HG03520 (cell line): ENCODE measurements at regions not wholly inside any gene's neighbourhood (a gene's known extent, or its start where the extent isn't known, plus 50 kb on each side); places are given as distances from the start of the nearest gene placed in this dataset.
"Not testable (repeated sequence)": the region's sequence is repeated elsewhere in the genome, so short reads cannot be mapped to it uniquely, and the experiment has no call there.

Source experiments
- ATAC-seq: cut with Tn5 transposase; IDR thresholded peaks from one replicate; pipeline ENCODE4 v1.9.1; 2021; ENCODE audit warnings: mild to moderate bottlenecking, moderate library complexity; ENCODE audit not compliant: unreplicated experiment

DNA sequence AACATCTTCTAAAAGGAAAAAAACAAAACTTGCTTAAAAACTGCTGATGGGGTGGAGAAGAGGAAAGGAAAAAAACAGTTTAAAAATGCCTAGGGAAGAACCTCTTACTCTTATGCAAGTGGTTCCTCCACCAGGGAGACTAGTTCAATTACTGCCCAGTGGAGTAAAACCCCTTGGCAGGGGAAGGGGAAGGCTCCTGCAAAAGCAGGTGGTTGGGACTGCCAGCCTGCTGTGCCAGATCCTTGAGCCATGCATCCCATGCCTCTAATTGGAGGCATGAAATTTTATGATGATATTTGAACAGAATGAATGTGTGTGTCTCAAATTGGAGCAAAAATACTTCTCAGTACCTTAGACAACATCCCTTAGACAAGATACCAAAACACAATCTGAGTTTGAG lies 118.8 kb downstream of the FSCB start:
- no peak for ATAC-seq

DNA sequence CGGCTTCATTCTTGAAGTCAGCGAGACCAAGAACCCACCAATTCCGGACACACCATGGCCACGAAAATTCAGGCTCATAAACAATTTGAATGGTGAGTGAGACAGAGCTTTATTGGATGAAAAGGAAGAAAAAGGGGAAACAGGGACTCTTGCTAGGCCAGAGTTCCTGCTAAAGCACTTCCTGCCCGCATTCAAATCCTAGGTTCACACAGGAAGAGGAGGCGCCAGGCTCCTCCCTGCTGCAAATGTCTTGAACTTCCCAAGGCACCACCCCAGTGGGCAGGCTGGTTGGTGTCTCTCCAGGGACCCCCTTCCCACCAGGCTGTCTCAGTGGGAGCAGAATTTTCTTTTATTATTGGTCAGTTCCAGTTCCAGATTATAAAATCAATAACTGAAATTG lies 121.2 kb downstream of the FSCB start:
- ATAC-seq, result no peak

DNA sequence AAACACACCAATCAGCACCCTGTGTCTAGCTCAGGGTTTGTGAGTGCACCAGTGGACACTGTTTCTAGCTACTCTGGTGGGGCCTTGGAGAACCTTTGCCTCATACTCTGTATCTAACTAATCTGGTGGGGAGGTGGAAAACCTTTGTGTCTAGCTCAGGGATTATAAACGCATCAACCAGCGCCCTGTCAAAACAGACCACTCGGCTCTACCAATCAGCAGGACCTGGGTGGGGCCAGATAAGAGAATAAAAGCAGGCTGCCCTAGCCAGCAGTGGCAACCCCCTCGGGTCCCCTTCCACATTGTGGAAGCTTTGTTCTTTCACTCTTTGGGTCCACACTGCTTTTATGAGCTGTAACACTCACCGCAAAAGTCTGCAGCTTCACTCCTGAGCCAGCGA lies 121.8 kb downstream of the FSCB start:
- ATAC-seq, result not testable (repeated sequence)

DNA sequence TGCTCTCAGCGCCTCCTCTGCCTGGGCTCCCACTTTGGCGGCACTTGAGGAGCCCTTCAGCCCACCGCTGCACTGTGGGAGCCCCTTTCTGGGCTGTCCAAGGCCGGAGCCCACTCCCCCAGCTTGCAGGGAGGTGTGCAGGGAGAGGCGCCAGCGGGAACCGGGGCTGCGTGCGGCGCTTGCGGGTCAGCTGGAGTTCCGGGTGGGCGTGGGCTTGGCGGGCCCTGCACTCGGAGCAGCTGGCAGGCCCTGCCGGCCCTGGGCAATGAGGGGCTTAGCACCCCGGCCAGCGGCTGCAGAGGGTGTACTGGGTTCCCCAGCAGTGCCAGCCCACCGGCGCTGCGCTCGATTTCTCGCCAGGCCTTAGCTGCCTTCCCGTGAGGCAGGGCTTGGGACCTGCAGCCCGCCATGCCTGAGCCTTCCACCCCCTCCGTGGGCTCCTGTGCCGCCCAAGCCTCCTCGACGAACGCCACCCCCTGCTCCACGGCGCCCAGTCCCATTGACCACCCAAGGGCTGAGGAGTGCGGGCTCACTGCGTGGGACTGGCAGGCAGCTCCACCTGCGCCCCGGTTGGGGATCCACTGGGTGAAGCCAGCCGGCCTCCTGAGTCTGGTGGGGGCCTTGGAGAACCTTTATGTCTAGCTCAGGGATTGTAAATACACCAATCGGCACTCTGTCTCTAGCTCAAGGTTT lies 122.3 kb downstream of the FSCB start:
- ATAC-seq, result not testable (repeated sequence)

DNA sequence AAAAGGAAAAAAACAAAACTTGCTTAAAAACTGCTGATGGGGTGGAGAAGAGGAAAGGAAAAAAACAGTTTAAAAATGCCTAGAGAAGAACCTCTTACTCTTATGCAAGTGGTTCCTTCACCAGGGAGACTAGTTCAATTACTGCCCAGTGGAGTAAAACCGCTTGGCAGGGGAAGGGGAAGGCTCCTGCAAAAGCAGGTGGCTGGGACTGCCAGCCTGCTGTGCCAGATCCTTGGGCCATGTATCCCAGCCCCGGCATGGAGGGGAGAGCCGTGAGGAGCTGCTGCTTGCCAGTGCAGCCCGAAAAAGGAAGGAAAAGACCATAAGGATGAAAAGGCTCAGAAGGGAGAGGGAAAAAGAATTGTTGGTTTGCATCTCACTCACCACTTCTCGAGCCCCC lies 123.0 kb downstream of the FSCB start:
- no peak for ATAC-seq

DNA sequence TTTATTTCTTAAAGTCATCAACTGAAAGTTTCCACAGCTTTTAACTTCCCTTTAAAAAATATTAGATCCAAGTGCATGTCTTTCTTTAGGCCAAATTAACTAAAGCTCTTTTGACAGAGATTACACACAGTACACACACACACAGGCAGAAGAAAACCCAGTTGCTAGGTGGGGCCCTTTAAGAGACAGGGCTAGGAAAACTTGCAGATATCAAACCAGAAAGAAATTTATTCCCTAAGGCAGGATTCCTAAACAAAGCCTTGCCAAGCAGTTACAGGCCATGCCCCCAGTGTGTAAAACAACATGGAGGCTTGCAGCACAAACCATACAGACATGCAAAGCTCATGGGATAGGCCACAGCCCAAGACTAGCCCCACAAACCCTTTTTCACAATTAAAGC lies 123.4 kb downstream of the FSCB start:
- no peak for ATAC-seq

DNA sequence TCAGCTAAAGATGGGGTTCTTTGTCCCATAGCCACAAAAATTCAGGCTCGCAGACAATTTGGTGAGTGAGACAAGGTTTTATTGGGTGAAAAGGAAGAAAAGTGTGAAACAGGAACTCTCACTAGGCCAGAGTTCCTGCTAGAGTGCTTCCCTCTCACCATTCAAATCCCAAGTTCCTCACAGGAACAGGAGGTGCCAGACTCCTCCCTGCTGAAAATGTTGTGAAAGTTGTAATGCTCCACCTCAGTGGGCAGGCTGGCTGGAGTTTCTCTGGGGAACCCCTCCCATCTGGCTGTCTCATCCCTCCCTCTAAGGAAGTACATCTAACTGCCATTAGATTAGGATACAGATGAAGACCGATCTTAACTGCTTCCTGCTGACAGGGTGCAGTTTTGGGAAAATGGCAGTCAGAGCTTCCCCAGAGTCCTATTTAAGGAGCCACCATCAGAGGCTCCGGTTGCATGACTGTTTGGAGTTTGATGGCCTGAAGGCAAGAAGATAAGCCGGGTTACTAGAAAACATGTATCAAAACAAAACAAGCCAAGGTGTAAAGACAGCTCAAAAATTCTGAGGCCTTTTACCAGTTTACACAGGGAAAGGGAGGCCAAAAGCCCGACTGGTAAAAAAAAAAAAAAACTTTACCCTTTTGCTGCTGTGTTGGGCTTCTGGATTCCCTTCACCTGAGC lies 127.6 kb downstream of the FSCB start:
- no peak for ATAC-seq

DNA sequence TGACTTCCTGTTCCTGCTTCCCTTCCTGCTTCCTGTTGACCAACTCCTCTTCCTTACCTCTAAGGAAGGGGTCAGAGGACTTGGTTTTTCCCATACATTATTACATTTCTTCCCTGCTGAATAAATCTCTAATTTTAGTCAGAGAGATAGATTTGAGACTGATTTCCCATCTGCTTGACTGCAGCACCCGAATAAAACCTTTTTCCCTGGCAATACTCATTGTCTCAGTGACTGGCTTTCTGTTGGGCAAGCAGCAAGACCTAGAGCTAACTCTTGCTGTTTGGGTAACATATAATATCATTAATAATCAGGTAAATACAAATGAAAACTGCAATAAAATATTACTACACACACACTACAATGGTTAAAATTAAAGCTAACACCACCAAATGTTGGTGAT lies 132.2 kb downstream of the FSCB start:
- ATAC-seq, result no peak

DNA sequence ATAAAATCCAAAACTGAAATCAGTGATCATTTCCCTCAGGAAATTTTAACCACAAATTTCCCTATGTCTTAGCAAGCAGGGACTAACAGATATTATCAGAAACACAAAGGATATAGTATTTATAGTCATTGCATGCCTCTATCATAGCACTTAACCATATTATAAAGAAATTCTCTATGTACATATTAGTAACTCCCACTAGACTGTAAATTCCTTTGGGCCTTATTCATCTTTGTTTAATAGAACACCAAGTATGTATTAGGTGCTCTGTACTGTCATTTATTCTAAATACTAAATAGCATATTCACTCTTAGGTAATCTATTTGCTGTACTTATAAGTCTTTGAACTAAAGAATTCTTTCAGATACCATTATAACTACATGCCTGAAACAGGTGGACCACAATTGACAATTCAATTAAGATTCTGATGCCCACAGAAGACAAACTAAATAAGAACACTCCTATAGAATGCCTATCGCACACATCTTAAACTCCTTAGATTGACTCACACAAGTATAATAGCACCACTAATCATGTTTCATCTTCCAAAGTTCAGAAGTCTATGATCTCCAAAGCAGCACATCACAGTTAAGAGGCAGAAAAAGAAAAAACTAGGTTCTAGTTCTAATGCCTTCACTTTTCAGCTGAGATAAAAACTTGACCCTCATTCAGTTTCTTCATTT lies 134.1 kb downstream of the FSCB start:
- ATAC-seq, result no peak

DNA sequence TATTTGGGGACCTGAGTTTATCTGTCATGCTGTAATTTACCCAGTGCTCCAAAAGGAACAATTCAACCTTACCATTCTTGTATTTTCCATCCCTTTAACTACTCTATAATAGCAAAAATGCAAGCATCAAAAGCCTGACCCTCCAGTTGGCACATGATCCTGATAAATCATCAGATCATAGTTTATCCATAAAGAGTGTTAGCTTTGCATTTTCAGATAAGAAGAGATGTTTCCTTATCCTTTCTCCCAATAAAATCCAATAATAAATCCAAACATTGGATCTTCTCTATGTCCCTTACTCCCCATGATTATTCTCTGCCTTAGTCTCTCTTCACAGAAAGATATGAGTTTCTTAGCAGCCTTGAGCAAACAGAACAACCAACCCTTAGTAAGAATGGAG lies 134.9 kb downstream of the FSCB start:
- no peak for ATAC-seq

DNA sequence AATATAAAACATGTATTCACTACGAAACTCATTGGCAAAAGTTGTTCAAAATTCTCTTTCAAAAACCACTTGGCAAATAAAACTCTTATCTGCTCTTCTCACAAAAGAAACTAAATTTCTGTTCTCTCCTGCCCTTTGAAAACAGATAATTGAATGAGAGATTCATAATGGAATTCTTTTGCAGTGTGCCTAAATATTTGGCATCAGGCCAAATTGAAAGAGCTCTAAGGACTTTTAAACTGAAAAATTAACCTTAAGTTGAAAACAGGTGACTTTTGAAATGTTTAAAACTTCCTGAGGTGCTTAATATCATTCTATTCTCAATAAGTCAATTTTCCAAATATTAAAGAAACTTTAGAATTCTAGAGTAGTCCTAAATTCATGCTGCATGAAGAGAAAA lies 136.4 kb downstream of the FSCB start:
- ATAC-seq, result no peak

DNA sequence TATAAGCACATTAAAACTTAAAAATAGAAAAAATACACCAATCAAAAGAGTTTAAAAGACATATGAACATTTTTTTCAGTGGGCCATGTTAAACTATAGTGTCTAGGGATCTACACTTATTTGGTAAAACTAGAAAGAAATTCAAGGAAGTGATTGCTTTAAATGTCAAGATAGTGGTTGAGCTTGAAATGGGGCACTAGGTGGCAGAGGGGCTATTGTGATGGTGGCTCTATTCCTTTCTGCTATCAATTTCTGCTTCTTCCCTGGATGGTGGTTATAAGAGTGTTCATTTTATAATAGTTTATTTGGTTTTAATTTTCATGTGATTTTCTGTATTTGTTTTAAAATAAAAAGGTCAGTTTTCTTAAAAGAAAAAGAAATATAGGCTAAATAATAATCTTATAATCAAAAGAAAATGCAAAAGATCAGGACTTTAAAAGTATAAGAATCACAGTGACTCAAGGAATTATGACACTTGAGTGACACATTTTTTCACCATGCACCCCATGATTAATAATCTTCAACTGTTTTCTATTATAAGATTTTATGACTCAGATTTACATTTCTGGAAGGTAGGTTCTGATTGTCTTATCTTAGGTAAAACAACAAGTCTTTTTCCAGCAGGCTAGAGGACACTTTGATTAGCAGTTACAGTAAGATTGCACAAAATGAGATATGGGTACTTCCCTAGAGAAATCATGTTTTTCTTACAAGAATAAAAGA lies 137.5 kb downstream of the FSCB start:
- ATAC-seq, result no peak

DNA sequence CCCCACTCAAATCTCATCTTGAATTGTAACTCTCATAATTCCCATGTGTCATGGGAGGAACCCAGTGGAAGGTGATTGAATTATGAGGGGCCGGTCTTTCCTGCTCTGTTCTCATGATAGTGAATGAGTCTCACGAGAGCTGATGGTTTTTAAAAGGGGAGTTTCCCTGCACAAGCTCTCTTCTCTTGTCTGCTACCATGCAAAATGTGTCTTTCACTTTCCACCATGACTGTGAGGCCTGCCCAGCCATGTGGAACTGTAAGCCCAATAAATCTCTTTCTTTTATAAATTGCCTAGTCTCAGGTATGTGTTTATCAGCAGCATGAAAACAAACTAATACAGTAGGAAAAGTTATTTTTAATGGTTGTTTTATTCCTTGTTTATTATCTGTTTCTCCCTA lies 146.0 kb downstream of the FSCB start:
- ATAC-seq, result no peak

DNA sequence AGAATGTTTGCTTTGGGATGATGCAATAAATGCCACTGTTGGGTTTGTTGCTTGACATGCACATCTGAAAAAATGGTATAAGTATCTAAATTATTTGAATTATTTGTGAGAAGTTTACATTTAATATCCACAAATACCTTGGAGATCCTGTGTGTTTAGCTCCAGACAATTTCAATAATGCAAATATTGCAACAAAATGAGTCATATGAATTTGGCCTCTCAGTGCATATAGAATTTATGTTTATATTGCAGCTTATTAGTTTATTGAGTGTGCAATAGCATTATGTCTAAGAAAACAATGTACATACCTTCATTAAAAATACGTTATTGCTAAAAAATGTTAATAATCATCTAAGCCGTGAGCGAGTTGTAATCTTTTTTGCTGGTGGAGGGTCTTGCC lies 153.3 kb downstream of the FSCB start:
- no peak for ATAC-seq

DNA sequence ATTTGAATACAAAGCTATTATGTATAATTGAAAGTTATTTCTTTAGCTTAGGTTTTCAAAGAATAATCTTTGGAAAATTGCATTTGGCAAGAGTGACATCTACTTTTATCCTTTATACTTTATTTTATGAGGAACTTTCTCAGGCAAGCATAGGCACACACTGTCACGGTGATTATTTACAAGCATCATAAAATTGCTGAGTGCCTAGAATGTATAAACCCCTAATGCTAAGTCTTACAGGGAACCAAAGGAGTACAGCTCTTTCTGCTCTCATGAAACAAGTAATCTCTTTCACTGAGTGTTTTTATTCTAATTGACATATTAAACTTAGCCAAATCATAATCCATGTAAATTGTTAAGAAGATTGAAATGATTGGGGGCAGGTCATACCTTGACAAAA lies 154.9 kb downstream of the FSCB start:
- no peak for ATAC-seq

DNA sequence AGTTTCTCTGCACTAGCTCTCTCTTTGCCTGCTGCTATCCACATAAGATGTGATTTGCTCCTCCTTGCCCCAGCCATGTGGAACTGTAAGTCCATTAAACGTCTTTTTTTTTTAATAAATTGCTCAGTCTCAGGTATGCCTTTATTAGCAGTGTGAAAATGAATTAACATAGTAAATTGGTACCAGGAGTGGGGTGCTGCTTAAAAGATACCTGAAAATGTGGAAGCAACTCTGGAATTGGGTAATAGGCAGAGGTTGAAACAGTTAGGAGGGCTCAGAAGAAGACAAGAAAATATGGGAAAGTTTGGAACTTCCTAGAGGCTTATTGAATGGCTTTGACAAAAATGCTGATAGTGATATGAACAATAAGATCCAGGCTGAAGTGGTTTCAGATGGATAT lies 159.8 kb downstream of the FSCB start:
- ATAC-seq, result no peak

DNA sequence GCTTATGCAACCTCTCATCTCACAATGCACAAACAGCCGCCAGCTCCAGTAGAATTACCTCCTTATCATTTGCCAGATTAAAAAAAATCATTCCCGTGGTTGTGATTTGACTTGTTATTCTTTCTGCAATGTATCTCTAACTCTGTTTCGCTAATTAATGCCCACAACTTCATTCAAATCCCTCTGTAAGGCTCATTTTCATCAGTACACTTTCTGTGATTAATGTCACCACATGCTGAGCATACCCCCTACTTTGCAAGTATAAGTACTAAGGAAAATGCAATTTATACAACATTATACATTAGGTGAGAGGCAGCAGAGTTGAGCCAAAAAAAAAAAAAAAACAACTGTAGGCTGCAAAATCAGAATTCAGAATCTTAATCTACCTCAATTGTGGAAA lies 166.0 kb downstream of the FSCB start:
- no peak for ATAC-seq

DNA sequence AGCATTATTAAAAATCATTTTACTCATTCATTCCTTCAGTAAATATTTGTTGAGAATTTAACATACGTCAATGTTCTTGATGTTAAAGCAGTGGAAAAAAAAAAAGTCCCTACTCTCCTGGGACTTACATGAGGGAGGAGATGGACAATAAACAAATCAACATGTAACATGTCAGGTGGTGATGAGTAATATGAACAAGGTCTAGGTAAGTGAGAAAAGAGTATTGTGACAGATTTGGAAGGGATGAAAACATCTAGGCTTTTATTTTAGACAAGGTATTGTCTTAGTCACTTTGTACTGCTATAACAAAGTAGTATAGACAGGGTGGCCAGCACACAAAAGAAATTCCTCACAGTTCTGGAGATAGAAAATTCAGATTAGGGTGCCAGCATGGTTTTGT lies 167.2 kb downstream of the FSCB start:
- no peak for ATAC-seq

DNA sequence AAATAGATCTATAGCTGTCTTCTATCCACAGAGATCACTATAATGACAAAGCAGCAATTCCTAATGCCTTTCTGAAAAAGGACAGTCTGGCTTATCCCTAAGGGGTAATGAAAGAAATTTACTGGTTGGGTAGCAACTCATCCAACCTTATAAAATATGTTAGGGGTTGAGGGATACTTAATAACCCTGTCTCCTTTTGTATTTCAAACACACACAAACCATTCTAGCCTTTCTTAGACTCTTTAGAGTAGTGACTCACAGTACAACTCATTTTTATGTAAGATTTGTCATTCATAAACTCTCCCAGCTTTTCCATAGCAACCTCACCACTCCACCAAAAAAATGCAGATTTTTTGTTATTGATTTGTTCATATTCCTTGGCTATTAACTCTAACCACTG lies 167.9 kb downstream of the FSCB start:
- no peak for ATAC-seq

DNA sequence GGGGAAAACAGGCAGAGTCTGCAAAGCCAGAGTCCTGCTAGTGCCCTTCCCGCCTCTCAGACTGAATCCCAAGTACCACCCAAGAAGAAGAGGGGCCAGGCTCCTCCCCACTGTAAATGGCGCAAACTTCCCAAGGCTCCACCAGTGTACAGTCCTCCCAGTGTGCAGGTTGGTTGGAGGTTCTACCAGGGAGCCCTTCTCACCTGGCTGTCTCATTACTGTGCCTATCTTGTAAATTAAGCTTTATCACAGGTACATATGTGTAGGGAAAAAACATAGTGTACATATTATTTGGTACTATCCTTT lies 189.7 kb downstream of the FSCB start:
- ATAC-seq, result no peak

DNA sequence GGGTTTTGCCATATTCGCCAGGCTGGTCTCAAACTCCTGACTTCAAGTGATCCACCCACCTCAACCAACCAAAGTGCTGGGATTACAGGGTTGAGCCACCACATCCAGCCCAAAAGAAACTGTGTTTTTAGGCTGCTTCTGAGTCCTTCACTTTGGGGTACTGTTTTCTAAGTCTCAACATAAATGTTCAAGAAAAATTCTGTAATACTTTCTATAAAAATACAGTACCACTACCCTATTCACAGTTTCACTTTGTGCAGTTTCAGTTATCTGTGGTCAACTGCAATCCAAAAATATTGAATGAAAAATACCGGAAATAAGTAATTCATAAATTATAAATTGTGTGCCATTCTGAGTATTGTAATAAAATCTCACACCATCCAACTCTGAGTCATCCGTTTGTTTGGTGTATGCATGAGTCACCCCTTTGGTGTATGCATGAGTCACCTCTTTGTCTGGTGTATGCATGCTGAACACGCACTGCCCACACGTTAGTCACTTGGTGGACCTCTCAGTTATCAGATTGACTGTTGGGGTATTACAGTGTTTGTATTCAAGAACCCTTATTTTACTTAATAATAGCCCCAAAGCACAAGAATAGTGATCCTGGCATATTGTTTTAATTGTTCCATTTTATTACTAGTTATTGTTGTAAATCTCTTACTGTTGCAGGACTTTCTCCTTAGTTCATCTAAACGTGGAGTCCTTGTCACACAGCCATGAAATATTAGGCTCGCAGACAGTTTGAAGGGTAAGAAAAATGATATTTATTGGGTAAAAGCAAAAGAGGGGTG lies 190.2 kb downstream of the FSCB start:
- peak; percentile 72 for ATAC-seq
